Skin epidermis (tissue), 12 donors: ENCODE measurements at regions not wholly inside any gene's neighbourhood (a gene's known extent, or its start where the extent isn't known, plus 50 kb on each side); places are given as distances from the start of the nearest gene placed in this dataset.
"Not testable (repeated sequence)": the region's sequence is repeated elsewhere in the genome, so short reads cannot be mapped to it uniquely, and the experiment has no call there.

Source experiments
- H3K27ac ChIP-seq, 21 experiments: fragments of 200-600 bp; sonication (generic) in 11 of 21; one replicate each; pipeline ENCODE4 v1.5.0; 2020; ENCODE audit warnings: mild to moderate bottlenecking in 3 of 21, inconsistent platforms in 2 of 21, moderate library complexity in 2 of 21
- H3K4me3 ChIP-seq, 7 experiments: fragments of 200-600 bp; sonication (generic) in 2 of 7; one replicate each; pipeline ENCODE4 v1.5.0; 2020; ENCODE audit warnings: inconsistent platforms in 2 of 7, mild to moderate bottlenecking in 2 of 7, moderate library complexity in 1 of 7

GRCh38 chrX:117701050-117701449, 415.6 kb downstream of the KLHL13 start:
- Histone ChIP-seq H3K27ac (no peak overlapping the region), H3K4me3 (no peak overlapping the region)

- H3K27ac ChIP-seq = no peak overlapping the region
- no peak overlapping the region for H3K4me3 ChIP-seq
Measured at GRCh38 chrX:117689956-117690355, 426.7 kb downstream of the KLHL13 start.

DNA sequence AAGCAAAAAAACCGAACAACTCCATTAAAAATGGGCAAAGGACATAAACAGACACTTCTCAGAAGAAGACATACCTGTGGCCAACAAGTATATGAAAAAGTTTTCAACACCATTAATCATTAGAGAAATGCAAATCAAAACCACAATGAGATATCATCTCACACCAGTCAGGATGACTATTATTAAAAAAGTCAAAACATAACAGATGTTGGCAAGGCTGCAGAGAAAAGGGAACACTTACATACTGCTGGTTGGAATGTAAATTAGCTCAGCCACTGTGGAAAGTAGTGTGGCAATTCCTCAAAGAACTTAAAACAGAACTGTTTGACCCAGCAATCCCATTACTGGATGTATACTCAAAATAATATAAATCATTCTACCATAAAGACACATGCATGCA, 436.3 kb downstream of the KLHL13 start:
- Histone ChIP-seq H3K4me3 (no peak overlapping the region), H3K27ac (no peak overlapping the region)

DNA sequence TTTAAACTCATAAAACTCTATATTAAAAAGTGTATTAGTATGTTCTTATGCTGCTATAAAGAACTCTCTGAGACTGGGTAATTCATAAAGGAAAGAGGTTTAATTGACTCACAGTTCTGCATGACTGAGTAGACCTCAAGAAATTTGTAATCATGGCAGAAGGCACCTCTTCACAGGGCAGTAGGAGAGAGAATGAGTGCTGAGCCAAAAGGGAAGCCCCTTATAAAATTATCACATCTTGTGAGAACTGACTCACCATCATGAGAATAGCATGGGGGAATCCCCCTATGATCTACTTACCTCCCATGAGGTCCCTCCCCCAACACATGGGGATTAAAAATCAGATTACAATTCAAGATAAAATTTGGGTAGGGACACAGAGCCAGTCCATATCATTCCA, 463.2 kb downstream of the KLHL13 start:
- H3K4me3 ChIP-seq = no peak overlapping the region

DNA sequence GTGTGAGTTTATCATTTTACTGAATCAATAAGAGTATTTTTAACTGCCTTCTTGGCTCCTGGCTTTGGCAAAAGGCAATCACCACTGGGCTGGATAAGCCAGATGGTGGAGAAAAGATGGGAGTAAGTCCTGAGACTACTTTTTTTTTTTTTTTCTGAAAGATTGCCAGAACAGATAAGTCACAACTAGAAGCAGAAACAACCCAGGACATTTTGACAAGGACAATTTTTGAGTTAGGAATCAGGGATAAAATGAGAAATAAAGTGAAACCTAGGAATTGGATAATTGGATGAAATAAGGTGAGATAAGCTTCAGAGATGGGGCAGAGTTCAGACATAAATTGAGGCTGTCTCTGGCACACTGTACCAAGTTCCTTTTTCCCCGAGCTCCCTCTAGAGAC, 471.0 kb downstream of the KLHL13 start:
- no peak overlapping the region for H3K4me3 ChIP-seq
- H3K27ac ChIP-seq = no peak overlapping the region

More for the DNA sequence above, 463.2 kb downstream of the KLHL13 start:
- no peak overlapping the region for H3K27ac ChIP-seq

DNA sequence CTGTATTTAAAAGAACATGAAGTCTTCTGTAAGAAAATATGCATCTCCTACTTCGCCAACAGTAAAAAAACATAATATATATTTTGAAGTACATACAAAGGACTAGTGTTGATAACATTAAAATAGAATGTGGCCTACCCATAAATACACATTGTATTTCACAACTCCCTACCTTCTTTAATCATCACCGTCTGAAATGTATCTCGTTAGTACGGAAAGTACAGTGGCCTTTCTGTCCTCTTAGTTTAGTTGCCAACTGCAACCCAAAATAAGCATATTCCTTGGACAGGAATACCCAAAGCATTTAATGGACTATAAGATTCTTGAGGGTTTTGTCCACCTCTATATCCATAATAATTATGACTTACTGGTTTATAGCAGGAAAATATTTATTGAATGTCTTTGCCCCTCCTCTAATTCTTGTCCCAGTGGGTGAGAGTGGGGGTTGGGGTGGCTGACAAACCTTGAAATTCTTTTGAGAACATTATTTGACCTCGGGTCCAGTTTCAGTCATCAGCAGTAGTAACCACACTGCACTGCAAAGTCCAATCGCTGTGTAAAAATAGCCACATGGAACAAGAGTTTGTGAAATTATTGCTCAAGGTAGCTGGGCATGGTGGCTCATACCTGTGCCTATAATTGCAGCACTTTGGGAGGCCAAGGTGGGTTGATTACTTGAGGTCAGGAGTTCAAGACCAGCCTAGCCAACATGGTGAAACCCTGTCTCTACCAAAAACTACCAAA, 474.5 kb downstream of the KLHL13 start:
- Histone ChIP-seq H3K4me3 (no peak overlapping the region), H3K27ac (no peak overlapping the region)

DNA sequence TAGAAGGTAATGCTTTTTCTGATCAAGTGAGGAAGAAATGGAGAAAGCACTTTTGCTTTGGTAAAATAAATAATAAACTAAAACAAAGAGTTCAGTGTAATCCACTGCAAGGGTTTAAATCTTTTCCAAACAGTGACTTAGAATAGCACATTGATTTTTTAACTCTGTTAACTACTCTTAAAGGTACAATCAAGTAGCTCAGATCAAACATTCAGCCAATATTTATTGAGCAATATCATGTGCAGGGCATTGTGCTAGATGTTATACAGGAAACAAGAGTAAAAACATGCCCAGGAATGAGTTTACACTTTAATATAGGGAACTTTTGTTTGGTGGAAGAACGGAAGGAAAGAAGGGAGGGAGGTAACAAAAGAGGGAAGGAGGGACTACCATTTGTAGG, 479.8 kb downstream of the KLHL13 start:
- Histone ChIP-seq H3K27ac (no peak overlapping the region), H3K4me3 (no peak overlapping the region)

DNA sequence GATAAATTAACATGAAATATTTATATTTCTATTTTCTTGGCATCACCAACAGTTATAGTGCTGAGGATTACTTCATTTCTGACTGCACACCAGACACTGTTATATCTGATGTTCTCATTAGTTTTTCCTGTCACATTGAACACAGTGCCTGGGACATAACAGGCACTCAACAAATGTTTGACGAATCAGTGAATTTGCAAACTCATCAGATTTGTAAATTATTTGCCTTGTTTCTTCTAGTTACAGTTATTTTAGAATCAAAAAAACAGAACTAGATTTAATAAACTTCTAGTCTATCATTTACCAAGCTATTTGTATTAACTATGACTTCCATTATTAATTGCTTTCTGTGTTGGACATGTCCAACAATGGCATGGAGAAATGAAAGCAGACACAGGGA, 483.3 kb downstream of the KLHL13 start:
- no peak overlapping the region for H3K27ac ChIP-seq
- no peak overlapping the region for H3K4me3 ChIP-seq

DNA sequence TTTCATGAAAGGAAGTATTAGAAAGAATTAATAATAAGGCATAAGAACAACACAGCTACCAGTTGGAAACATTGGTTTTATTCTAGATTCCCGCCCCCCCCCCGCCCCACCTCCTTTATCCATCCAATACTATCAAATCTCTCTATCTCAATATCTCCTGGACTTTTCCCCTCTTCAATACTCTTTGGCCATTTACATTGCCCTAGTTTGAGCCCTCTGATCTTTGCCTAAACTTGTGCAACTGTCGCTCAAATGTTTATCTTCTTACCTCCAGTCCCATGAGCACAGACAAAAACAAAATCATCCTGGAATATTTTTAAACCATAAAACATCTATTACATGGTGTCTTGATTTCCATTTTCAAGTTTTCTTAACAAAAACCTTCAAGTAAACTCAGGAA, 488.2 kb downstream of the KLHL13 start:
- no peak overlapping the region for H3K4me3 ChIP-seq
- H3K27ac ChIP-seq = no peak overlapping the region

- Histone ChIP-seq H3K4me3 (no peak overlapping the region), H3K27ac (no peak overlapping the region)
Measured at GRCh38 chrX:117610806-117611205, 505.8 kb downstream of the KLHL13 start.

DNA sequence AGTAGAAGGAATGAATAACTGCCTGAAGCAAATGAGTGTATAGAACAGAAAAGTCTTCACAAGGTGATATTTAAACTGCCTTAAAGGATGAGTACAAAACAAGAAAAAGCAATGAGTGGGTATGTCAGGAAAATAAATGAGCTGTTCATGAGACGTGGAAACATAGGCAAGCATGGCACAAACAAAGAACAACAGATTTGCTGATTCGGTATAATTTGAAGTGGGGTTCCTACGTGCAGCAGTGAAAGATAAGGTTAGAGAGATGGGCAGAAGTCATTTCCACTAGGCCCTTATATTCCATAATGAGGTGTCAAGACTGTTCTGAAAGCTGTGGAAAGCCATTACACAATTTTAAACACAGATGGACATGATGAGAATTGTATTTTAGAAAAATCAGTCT, 506.6 kb downstream of the KLHL13 start:
- H3K4me3 ChIP-seq = no peak overlapping the region
- no peak overlapping the region for H3K27ac ChIP-seq

GRCh38 chrX:117607561-117607960, 509.0 kb downstream of the KLHL13 start:
- no peak overlapping the region for H3K27ac ChIP-seq
- no peak overlapping the region for H3K4me3 ChIP-seq

GRCh38 chrX:117606101-117606500, 510.5 kb downstream of the KLHL13 start:
- not testable (repeated sequence) for H3K27ac ChIP-seq, H3K4me3 ChIP-seq

GRCh38 chrX:117570160-117570559, 546.5 kb downstream of the KLHL13 start:
- Histone ChIP-seq H3K27ac (no peak overlapping the region), H3K4me3 (no peak overlapping the region)

DNA sequence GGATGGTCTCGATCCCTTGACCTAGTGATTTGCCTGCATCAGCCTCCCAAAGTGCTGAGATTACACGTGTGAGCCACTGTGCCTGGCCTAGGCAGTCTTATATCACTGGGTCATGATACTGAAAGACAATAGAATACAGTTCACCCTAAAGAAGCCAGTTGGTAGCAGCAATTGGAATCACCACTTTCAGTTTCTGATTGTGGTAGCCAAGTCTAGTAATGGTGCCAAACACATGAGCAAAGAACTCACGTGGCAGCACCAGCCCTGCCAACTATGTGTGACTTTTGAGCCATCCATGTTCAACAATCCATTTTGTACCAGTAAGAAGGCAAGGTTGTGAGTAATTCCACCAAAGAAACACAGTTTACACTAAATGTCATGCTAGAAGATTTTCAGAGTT, 548.4 kb downstream of the KLHL13 start:
- Histone ChIP-seq H3K27ac (no peak overlapping the region), H3K4me3 (no peak overlapping the region)

GRCh38 chrX:117543885-117544284, 572.7 kb downstream of the KLHL13 start:
- Histone ChIP-seq H3K27ac (no peak overlapping the region), H3K4me3 (no peak overlapping the region)

- no peak overlapping the region for H3K27ac ChIP-seq
Measured at GRCh38 chrX:117539090-117539418, 577.6 kb downstream of the KLHL13 start.

DNA sequence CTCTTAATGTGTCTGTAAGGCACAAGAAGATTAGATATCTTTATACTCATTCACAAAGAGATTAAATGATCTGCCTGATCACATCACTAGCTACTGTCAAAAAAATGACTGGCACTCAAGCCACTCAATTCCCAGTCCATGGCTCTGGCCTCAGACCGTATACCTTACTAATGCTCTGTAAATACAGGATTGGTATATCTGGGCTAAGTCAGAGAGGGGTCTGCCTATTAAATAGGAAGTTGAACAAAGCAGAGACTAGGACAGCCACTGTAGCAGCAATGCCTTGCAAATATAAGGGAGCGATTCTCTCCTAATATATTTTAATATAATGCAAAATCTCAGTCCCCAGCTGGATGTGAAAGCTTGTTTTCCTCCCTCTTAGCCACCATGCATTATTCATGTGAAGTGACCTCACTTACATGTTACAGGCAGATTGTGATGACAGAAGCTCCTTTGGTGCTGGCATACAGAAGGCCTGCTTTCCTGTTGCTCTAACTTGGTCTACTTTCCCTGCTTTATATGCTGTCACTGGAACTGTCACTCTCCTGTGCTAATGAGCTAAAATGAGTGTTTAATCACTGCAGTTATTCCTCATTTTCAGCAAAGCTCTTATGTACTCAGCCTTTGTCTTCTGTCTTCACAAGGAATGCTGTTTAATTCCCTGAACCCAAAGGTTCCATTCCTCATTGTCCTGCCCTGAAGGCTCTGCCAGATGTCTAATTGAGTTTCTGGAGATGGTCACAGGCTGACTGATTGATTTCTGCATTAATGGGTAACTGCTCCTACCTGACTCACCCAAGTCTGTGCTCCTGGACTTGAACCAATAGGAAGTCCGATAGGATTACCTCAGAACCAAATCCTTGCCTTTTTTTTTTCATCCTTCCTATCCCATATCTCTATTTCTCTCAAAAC, 578.2 kb downstream of the KLHL13 start:
- H3K4me3 ChIP-seq = no peak overlapping the region
- no peak overlapping the region for H3K27ac ChIP-seq

More at GRCh38 chrX:117539090-117539418, 577.6 kb downstream of the KLHL13 start:
- H3K4me3 ChIP-seq = no peak overlapping the region

DNA sequence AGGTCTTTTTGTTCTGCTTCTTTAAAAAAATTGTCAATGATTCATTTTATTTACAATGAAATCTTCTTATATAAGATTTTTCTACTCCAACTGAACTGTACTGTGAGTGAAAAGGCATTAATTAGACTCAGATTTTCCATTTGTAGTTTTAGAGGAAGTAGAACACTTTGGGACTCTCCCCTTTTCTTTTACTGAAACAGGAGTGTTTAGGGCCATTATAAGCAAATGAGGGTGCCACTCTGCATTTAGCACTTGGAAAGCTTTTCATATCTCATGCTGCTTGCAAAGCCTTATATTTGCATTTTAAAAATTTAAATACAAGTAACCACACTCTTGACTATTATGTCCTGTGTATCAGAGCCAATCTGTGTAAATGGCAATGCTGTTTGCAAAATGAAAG, 584.3 kb downstream of the KLHL13 start:
- no peak overlapping the region for H3K4me3 ChIP-seq

GRCh38 chrX:117522725-117523700, 593.6 kb downstream of the KLHL13 start:
- no peak overlapping the region for H3K27ac ChIP-seq
- H3K4me3 ChIP-seq = no peak overlapping the region

More for the DNA sequence above, 584.3 kb downstream of the KLHL13 start:
- no peak overlapping the region for H3K27ac ChIP-seq
